NOMO-1 (cell line): ENCODE measurements at regions not wholly inside any gene's neighbourhood (a gene's known extent, or its start where the extent isn't known, plus 50 kb on each side); places are given as distances from the start of the nearest gene placed in this dataset.
A peak's percentile ranks its signal among the peaks of the same experiment; 100 is the strongest.

Source experiments
- DNase-seq, 2 experiments: peaks; one replicate each; lab custom pipeline; 2025; ENCODE audit not compliant: unreplicated experiment in 2 of 2; lab: John Stamatoyannopoulos, UW

DNA sequence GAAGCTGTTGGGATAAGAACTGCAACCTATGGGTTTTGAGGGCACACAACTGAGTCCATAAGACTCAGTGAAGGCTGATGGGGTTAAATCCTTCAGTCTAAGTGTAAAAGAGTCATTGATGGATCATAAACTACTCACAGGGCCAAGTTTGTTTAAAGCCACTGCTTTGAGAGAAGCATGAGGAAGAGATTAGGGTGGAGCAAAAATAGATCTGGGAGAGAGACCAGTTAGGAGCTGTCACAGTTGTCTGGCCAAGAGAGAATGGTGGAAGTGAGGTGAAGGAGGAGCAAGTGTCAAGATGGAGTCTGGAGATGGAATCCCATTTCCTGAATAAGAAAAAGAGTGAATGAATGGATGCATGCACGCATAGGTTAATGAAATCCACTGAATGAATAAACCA is 379.1 kb upstream of the CDH11 start:
- DNase-seq, result no peak

DNA sequence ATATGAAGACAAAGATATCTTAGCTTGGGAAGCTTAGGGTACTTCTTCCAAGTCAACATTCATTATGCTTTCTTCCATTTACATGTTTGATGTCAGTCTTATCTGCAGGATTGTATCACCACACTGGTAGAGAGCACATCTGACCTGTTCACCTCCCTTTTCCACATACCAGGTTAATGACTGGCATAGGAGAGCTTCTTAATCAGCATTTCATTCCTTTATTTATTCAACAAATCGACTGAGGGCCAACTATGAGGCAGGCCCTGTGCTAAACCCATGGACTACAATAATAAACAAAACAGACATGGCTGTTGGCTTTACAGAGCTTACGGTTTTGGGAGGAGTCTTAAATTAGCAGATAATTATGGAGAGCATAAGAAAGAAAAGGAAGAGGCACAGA is 378.1 kb upstream of the CDH11 start:
- DNase-seq, result no peak

- DNase-seq, result no peak
Measured at GRCh38 chr16:65499566-65499965, 377.7 kb upstream of the CDH11 start.

DNA sequence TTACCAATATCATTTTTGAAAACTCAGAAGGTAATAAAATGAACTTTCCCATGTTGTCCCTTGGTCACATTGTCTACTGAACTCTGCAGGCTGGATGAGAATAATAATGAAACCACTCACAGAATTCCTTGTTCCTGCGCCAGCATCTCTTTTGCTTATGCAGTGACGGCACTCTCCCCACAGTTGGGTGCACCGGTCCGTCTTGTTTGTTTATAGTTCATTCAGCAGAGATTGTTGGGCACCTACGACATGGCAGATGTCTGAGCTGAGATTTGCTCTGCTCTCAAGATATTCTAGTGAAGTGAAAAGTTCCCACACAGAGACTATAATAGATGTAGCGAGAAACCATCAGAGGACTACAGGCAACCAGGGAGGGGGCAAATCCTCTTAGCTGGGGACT is 375.7 kb upstream of the CDH11 start:
- DNase-seq, result no peak

GRCh38 chr16:65495106-65495505 is 373.2 kb upstream of the CDH11 start:
- no peak for DNase-seq

DNA sequence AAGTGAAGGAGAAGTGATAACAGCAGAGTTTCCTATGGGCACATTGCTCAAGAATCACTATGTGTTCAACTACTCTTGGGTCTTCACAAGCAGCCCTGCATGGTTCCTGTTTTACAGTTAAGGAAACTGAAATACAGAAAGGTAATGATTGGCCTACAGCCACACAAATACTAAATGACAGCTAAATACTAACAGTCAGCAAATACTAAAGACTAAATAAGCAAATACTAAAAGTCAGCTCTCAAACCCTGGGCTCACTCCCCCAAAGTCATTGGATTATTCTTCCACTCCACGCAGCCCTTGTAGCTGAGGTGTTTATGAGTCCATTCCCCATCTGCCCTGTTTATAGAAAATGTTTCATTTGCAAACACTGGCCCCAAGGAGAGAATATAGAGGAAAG is 372.7 kb upstream of the CDH11 start:
- peak; percentile 48 to 88 for DNase-seq

- DNase-seq, result no peak
Measured at GRCh38 chr16:65494080-65494479, 372.2 kb upstream of the CDH11 start.

GRCh38 chr16:65490286-65490685 is 368.4 kb upstream of the CDH11 start:
- DNase-seq, result no peak

- DNase-seq, result no peak
Measured at GRCh38 chr16:65489531-65490023, 367.7 kb upstream of the CDH11 start.

DNA sequence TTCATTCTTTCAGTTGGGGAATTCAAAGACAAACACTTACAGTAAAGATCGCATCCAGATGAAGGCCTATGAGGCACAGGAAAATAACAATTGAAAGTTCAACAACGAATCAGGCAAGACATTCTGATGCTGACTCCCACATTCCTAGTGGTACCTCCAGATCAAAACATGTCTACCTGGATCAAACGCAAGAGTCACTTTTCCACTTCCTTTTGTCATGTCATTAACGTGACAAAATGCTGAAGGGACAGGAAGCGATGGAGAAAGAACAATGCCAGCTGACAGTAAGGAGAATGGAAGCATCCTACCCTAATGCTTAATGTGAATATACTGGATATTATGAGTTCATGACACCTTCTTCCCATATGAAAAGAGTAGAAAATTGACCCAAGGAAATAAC is 365.4 kb upstream of the CDH11 start:
- DNase-seq, result no peak

DNA sequence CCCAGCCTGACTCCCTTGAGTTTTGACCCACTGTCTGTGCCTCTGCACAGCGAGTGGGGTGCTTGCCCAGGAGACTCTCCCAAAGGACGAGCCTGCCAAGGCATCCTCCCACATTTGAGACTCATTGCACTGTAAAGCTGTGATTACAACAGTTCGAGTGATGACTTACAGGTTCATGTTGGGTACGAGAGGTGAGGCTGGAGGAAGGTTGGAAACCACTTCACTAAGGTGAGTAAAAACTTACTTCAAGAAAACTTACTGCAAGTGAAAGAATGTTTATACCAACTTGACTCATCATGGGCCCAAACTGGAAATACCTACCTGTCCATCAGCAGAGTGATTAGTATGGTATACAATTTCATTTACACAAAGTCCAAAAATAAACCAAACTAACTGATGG is 360.1 kb upstream of the CDH11 start:
- DNase-seq, result no peak

DNA sequence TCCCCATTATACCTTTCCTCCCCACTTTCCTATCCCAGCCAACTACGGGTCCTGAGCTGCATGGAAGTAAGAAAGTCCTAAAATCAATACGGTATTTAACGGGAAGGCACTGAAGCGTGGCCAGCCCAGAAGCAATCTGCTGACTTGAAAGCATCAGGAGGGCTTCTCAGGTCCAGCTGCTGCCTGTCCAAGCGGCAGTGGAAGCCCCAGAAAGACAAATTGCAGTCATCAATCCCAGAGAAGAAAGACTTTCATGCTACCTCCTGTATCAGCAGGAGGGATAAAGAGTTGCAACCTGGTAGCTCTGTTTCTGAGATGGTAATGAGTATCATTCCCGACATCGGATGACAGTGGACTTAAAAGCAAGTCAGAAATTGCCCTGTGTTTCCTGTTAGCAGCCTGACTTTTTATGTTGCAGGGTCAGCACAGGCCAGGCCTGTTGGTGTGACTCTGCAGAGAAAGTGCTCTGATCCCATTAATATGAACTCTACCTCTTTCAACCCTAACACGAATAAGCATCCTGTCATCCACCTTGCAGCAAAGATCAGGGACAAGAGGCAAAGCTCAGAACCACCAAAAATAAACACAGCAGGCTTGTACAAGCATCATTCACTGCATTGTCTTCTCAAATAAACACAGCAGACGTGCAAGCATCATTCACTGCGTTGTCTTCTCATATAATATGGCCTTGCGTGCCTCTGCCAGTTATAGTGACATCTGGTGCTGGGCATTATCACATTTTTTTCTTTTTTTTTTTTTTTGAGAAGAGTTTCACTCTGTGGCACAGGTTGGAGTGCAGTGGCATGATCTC is 358.6 kb upstream of the CDH11 start:
- no peak for DNase-seq

DNA sequence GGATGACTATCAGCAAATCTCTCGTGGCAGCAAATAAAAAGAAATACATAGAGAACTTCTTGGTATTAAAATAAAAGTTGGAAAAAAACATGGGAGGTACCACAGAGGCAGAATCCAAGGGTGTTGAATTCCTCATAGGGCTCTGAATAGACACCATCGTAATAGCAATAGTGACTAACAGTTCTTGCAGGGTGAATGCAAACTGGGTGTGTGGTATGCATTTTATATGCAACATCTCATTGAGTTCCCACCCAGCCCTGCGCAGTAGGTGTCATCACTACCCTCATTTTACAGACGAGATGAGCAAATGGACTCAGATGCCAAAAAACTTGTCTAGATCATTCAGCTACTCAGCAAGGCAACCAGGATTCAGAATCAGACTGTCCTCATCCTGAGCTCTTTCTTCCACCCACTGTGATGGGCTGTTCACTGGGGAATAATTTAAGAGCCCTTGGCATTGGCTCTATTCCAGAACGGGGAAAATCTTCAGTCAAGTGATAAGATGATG is 354.6 kb upstream of the CDH11 start:
- DNase-seq, result no peak

DNA sequence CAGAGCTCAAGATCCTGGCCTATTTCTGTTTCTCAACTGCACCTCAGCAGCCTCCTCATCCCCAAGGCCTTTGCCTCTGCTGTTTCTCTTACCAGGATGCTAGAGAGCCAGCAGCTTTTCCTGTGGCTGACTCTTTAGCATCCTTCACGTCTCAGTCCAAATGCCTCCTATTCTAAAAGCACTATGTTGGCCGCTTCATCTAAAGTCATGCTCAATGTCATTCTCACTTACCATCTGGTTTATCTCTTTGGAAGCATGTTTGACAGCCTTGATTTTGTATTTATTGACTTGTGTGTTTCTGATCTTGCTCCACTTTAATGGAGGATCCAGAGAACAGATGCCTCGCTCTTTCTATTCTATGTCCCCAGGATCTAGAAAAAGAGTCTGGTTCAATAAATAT is 351.8 kb upstream of the CDH11 start:
- DNase-seq, result no peak

DNA sequence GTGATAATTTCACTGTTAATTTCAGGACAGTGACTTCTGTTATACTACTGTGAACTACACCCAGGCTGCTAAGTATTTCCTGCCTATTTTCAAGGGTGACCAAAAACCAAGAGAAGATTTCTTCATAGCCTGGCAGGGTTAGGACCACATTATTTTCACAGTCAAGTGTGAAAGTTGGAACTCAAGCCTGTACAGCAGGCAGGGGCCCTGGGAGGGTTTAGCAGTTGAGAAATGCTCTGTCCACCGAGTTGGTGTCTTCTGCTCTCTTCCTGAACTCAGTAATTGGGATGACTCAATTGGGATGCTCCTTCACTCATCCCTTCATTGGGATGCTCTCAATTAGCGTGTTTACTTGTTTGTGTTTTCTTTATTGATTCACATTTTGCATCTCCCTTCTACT is 347.3 kb upstream of the CDH11 start:
- DNase-seq, result no peak

DNA sequence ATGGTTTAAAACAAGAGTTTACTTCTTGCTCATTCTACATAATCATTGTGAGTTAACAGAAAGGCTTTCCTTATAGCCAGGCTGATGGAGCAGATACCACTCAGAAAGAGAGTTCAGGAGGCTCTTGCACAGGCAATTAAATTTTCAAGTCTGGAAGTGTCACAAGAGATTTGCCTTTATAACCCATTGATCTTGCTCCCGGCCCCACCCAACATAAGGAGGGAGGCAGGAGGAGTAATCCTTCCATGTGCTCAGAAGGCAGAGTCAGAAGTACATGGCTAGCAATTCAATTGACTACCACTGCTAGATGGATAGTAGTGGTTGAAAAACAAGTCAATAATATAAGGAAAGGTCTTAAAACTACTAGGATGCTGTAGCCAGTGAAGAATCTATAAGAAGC is 346.3 kb upstream of the CDH11 start:
- DNase-seq, result no peak

GRCh38 chr16:65463652-65464260 is 341.9 kb upstream of the CDH11 start:
- DNase-seq, result no peak

GRCh38 chr16:65457084-65457483 is 335.2 kb upstream of the CDH11 start:
- no peak for DNase-seq

DNA sequence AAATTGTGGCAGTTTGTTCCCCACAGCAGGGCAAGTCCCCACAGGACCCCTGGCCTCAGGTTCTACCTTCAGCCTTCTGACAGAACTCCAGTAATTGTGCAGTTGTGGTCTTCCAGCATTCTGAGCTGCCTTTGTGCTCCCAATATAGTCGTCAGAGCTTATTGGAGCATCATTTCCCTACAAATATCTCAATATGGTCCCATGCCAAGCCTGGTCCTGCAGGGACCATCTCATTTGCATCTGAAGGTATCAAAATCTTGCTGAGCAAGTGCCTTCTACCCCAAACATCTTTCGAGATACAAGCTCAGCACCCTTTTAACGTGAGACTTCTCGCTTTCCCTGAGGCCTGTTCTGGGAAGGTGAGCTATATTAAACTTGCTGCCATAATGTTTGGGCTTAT is 333.9 kb upstream of the CDH11 start:
- DNase-seq, result no peak

DNA sequence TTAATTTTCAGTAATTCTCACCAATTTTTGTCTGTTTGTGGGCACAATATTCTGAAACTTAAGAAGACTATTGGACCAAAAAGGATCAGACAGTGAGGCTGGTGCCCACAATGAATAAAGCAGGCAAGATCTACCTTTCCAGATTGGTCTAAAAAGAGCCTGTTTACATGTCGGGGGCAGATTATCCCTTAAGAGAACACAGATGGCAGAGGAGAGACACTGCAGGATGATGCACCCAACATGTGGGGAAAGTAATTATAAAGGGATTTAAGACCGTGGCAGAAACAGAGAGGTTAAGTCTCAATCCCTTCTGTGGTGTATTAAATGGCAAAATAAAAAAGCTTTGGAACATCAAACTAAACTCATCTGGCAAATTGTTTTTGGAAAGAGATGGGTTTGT is 331.8 kb upstream of the CDH11 start:
- DNase-seq, result no peak

DNA sequence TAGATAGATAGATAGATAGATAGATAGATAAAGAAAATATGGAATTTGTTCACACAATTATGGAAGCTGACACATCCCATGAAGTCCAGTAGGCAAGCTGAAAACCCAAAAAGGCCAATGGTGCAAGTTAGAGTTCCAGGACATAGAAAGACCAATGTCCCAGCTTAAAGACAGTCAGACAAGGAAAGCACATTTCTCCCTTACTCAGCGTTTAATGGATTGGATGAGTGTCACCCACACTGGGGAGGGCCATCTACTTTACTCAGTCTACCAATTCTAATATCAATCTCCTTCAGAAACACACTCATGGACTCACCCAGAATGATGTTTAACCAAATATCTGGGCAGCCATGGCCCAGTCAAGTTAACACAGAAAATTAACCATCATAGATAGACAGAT is 327.7 kb upstream of the CDH11 start:
- DNase-seq, result no peak

DNA sequence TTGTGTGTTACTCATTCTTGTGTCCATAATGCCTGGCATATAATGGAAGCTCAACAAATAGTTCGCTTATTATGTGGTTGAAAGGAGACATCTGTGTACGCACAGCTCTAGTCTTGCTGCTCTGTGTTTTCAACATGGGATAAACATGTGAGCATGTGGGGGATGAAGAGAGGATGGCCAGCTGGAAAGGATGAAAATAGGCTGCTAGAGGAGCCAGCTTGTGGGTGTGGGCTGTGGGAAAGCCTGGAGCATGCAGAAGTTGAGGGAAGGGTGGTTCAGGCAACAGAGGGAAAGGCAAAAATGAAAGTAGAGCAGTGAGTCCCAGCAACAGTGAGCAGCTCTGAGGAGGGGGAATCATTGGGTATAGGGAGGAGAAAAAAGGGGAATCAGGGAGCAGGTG is 324.6 kb upstream of the CDH11 start:
- DNase-seq, result no peak
